Midbrain (tissue), 1 donor: ENCODE measurements at regions not wholly inside any gene's neighbourhood (a gene's known extent, or its start where the extent isn't known, plus 50 kb on each side); places are given as distances from the start of the nearest gene placed in this dataset.

ENCODE experiments used
- DNase-seq: peaks from one replicate; lab custom pipeline; 2025; lab: John Stamatoyannopoulos, UW

DNA sequence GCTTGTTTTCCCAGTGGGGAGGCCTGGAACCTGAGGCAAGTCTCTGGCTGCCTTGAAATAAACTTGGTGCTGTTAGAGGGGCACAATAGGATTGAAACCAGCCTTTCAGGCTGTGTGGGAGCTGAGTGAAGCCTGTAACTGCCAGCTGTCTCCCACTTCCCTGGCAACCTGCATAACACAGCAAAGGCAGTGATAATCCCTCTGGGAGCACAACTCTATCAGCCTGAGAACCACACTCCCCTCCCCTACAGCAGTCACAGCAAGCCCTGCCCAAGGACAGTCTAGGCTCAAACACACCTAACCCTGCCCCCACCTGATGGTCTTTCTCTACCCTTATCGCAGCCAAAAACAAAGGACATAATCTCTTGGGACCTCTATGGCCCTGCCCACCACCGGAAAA is 683.8 kb upstream of the ATXN8OS start:
- no peak for DNase-seq

DNA sequence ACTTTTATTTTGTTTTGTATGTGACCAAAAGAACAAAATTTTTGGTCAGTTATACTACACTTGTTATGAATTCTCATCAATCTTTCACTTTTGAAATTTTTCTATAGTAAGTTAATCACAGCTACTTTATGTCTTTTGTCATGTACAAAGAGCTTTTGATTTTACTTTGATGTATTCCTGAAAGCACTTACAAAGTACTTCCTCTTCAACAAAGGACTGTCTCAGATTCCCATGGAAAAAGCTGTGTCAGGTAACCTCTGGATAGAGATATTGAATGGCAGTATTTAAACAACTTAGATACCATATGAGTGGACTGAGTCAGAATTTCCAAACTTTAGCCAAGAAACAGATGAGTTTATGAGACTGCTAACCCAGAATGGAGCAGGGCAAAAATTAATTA is 689.3 kb upstream of the ATXN8OS start:
- DNase-seq, result no peak

DNA sequence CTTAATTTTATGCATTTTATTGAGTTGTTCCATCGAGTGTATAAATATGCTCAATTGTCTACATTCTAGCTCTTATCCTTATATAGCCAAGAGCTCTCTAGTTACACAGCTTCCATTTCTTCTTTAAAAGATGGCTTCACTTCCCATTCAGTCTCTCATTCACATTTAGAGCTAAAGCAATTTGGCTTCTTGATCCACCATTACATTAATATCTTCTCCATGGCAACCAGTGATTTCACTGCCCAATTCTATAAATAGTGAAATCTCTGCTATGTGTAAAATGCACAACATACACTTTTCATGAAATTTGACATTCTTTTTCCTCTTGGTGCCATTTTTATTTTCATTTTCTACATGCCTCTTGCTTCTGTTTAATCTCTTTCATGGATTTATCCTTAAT is 696.9 kb upstream of the ATXN8OS start:
- no peak for DNase-seq

DNA sequence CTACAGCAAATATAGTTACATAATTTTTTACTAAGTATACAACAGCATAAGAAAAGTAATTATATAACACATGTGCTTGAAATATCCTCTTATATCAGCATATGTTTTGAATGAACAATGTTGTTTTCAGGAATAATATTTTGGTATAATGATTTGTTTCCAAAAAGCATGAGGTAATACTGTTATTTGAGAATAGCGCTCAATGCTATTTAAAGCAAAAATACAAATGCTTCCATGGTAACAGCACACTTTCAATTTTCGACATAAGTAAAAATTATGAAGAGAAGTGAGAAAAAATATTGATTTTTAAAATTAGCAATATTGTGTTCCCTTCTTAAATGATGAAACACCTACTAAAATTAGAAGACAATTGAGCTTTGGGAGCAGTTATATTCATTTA is 715.9 kb upstream of the ATXN8OS start:
- no peak for DNase-seq

DNA sequence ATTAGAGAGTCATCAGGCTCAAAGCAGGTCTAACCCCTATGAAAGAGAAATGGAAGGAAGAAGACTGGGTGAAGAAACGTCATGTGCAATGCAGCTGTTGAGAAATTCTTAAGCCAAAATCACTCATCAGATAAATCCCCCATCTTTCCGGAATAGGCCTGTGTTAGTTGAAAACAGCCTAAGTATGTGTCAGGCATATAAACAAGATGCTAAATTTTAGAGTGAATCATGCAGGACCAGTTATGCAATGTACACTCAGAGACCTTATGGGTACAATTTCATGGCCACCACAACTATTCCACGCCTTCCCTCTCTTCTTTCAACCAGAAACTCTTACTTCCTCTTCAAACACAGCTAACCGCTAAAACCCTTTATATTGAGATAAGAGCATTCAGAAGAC is 717.7 kb upstream of the ATXN8OS start:
- no peak for DNase-seq

DNA sequence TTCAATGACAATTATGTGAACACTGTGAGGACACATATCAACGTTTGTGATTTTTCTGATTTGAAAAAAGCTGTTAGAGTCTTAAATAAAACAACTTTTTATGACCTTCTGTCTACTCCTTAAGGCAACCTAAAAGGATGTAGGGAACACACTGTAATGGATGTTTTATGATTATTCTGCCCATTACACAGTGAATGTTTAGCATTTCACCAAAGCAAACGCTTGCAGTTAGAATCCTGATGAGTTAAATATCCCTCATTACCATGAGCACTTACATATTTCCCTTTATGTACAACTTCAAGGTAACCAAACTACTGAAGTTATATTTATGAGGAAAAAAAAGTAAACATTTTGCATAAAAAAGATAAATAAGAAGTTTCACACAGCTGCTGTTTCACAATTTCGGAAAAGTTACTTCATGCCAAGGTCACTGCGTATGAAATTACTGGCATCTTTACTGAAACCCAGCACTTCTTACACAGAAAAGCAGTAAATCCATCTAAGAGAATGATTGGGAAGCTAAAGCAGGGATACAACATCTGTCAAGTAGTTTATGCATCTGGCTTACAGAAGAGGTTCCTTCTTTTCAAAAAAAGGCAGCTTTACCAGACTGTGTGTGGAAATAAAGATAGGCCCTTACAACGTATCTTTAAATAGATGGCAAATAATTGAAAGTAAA is 733.7 kb upstream of the ATXN8OS start:
- DNase-seq, result no peak

DNA sequence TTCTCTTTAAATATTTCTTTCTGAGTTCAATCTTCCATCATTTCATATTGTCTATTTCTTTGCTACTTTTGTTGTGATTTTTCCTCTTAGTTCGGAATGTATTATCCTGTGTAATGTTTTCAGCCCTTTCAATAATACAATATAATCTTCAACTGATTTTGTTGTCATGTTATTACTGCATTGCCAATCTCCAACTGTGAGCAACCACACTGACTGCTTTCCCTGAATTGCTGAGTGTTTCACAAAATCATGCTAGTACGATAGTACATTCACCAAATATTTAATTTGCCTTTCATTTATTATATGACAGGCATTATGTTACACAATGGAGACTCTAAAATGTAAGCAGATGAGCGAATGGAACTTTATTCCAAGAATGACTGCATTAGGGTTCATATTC is 744.3 kb upstream of the ATXN8OS start:
- DNase-seq, result no peak

DNA sequence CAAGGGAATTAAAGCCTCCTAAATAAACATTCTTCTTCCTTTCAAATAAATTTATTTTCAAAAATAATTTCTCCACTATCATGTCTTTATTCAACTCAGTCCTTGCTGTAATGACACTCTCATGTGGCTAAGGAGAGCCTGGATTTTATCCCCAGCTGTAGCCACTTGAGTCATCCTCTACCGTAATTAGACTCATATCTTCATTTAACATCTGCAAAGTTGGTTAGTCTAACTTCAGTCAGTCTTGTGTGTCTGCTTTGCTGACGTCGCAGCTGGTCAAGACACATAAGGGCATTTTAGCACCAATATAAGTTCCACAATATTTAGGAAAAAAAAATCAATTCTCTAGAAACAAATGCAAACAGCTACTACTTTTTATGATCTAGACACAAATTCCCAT is 776.4 kb upstream of the ATXN8OS start:
- DNase-seq, result no peak

DNA sequence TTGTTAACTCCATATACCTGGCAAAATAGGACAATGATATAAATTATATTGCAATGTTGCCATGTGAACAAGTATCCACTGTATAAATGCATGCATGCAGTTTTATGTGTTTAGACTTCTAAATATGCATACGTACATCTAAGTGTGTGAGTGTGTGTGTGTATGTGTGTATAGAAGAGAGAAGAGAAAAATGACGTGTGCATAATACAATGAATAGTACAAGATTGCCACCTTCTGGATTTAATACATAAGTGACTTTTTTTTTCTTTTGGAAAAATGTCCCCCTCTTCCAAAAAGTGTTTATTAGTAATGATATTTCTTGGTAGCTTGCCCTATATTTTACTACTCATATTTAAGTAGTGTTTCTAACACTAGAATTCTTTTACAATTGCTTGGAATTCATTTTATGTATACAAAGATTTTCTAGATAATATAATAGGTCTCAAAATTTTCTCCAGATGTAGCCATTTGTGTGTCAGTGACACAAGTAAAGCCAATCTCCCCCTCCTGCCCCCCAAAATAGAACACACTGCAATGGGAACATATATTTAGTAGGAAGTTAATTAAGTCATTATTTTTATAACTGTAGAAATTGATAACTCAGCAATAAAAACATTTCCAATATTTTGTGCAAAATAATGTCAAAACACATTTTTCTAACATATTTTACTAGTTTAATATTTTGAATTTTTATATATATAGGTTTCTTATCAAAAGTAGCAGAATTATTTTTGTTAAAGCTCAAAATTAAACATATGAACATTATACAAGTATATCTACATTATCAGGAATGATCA is 783.3 kb upstream of the ATXN8OS start:
- DNase-seq, result no peak

DNA sequence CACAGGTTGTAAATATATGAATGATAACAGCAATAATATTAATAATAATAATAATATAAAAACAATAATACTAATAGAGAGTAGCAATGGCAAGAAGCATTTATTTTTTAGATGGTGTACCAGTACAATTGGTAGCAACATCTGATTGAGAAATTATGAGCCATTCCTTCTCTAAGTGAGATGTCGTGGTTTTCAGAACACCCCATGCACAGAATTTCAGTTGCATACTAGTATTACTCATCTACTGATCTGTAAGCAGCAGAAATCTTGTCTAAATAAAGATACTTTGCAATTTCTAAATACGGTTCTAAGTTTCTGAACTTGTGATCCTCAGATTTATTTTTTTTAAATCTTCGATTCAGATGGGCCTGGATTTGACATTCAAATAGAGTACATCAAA is 788.0 kb upstream of the ATXN8OS start:
- no peak for DNase-seq

DNA sequence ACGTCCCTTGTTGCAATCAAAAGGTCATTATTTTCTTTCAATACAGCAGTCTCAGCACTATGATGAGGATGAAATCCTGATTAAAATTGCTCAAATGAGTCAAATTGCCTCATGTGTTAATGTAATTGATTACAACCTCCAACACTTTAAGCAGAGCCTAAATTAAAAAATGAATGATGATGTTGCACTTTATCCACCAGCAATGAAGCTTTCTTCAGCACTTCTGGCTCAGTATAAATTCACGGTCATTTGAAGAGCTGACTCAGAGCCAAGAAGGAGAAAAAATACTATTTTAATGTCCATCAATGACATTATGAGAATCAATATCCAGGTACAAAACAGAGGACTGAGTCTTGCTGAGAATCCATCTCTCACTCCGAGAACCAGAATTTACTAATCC is 792.6 kb upstream of the ATXN8OS start:
- DNase-seq, result no peak

DNA sequence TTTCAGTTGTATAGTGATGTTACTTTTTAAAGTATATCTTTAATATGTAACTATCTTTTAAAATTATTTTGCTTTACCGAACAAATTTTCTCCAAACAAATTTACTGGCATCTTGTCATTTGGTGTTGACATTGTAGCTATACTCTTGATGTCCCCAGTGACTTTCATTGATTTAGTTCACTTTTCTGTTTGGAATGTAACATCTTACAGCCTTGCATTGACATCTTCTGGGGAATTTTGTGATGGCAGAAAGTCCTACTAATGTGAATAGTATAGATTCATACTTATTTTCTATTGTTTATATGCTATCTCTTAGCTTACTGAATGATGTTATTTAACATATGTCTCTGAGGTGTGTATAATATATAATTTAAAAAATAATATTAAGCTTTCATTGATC is 800.9 kb upstream of the ATXN8OS start:
- DNase-seq, result no peak

DNA sequence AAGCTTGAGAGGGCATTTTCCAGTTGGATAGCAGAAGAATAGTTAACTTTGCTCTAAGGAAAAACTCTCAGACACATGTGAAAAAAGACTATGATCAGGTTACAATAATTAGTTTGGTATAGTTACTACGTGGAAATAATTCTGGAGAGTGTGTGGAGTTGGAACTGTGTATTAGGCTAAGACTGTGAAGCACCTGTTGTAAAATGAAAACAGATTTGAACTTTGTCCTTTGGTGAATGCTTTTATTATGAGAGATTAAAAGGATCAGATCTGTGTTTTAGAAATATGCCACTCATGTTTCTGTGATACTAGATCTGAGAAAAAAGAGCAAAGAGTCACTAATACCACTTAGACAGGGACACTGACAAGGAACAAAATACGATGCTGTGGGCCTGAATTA is 807.5 kb upstream of the ATXN8OS start:
- DNase-seq, result no peak

DNA sequence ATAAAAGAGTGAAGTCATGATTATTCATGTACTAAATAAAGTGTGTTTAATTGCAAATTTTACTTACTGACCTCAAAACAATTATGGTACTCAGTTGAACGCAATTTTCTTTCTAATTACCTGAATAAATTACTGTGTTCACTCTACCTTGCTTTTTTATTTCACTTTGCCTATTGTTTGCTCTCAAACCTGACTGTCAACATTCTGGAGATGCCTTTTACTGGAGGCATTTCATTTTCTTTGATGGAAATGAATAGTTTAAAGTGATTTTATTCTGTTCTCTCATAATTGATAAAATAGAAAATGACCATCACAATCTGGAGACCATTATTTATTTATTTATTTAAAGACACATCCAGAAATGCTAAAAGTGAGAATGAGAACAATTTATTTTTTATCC is 811.5 kb upstream of the ATXN8OS start:
- no peak for DNase-seq

DNA sequence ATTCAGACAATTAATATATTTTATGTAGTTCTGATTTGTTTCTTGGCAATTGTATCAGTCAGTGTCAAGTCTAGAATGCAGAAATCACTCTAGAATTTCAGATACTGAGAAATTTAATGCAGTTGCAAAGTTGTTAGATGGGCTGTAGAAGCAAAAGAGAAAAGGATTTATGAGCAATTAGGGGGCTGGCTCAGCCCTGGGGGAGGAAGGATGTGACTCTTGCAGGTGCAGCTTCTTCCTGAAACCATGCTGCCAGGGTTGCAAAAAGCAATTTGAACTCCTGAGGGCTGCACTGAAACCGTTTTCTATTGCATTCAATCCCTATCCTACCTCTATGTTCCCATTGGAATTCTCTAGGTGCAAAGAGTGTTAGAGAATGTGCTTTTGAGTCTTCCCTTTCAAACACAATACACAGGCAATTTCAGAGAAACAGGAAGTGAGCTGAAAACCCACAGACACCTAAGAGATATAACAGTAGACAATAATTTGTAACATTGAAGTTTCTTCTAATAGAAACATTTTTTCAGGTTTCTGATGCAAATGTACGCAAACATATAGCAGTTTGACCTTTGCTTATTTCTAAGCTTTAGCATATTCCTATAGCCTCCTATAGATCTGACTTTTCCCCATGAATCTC is 814.7 kb upstream of the ATXN8OS start:
- no peak for DNase-seq

DNA sequence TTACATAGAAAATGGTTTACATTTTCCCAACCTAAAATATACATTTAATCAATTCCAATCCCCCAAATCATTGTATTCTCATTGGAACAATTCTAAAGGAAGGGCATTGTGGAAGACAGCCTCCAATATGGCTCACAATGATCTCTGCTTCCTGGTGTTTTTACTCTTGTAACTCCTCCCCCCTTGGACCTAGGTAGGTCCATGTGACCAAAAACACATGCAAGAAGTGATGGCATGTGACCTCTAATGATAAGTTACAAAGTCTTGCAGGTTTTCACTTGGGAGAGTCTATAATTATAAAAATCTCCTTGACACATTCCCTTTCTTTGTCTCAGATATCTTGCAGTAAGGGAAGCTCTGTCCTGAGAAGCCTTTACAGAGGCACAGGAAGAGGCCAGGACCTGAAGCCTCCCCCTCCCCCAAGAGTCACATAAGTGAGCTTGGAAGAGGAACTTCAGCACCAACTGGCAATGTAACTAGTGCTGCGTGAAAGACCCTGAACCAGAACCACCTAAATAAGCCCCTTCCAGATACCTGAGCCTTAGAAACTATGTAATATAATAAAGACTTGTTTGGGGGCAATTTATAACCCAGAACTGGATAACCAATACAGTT is 816.2 kb upstream of the ATXN8OS start:
- no peak for DNase-seq

DNA sequence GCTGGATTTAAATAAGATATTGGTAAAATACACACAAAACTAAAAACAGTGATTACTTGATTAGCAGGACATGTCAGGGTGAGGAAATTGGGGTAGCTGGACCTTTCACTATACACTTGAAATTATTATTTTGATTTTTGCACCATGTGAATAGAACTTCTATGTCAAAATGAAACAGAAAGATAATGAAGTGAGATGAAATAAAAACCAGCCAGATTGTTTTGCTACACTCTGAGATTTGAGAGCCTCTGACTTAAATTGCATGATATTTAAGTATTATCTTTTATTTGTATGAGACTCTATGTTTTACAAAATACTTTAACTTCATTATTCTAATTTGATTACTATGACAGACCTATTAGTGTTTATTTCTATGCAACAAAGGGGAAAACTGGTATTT is 819.6 kb upstream of the ATXN8OS start:
- DNase-seq, result no peak

DNA sequence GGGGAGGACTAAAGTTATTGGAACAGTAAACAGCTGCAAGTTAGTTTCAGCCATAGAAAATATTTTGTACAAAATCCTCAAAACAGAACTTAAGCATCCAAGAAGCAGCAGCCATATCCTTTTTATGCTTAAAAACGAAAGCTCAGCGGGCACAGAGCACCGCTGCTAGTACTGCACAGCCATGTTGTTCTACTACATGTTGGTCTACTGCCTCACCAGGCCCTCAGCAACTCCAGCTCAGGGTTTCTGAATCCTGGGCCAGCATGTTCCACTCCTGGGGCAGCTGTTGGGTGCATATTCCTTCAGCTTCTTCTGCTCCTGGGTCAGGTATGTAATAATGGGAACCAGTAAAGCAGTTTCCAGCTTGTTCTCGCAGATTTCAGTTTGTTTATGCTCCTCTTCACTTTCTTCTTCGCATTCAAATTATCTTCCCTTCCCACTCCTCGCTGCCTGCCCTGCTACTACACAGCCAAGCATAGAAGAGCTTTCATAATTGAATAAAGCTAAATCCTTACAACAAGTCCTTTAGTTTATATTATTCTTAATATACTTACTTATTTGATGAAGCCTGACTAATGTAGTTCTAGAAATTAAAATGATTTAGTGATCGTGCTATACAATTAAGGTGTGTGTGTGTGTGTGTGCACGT is 820.5 kb upstream of the ATXN8OS start:
- DNase-seq, result no peak

DNA sequence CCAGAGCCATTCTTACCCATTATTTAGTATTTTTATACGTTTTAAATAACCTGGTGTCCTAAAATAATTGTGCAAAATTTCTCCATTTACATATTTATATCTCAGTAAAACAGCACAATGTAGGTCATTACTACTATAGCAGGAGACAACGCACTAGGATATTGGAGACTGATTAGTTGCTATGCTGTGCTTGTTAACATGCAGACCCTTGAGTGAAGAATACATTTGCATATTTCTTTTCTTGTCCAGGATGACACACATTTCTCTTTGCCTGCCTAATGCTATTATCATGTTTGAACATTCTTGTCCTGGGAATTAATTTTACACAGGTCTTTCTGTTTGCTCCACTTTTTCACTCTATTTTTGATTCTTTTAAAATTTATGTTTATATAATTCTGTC is 823.8 kb upstream of the ATXN8OS start:
- DNase-seq, result no peak

DNA sequence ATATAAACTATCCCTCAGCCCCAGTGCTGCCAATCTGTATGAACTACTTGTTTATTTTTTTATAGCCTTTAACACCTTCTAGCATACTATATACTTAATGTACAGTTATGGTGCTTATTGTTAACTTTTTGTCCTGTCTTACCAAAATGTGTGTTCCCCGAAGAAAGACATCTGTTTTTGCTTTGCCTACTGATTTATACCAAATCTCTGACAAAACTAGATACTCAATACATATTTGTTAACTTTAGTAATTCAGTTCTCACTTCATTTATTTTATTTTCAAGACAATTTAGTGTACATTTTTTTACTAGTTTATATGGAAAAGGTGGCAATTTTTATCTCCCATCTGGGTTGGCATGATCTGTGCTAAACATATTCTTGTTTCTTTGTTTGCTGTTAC is 824.3 kb upstream of the ATXN8OS start:
- DNase-seq, result no peak

DNA sequence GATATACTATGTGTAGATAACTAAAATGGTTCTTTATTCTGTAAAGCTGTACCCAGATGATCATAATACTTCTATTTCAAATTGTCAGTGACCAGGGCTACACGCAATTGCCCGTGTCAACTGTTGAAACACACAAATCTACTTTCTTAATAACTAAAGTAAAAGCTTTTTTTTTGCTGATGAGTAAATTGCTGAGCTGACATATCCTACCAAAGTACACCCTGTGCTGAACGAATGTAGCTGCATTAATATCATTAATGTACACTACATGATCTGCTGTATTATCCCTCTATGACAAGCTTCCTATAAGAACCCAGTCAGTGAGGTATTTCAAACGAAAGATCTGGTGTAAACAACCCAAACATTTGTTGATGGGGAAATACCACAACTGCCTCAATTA is 827.2 kb upstream of the ATXN8OS start:
- no peak for DNase-seq

DNA sequence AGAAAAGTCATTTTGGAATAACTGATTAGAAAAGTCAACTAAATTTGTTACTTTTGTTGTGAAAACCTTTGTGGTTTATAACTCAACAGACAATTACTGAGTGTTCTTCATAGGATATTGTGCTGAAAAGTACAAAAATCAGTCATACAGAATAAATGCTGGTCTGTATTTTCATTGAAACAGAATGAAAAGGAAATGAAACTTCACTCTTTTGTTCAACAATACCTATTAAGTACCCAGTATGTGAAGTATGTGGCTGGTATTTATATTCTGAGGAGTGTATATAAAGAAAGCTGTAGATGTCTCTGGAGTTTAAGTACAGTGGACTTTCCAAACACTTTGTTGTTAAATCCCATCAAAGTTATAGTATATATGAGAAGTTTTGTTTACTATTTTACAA is 828.4 kb upstream of the ATXN8OS start:
- DNase-seq, result no peak
